ENCODE measurements at regions not wholly inside any gene's neighbourhood (a gene's known extent, or its start where the extent isn't known, plus 50 kb on each side); places are given as distances from the start of the nearest gene placed in this dataset.

GRCh38 chrX:137982472-137983172 is 416.7 kb downstream of the ZIC3 start:
- no peak overlapping the region for H3K4me2 ChIP-seq (ENCODE audit: low read length)
- CTCF ChIA-PET = no interaction called here

More at GRCh38 chrX:137982472-137983172, 416.7 kb downstream of the ZIC3 start:
- Histone ChIP-seq H4K20me1 (ENCODE audit: insufficient read depth) (no peaks in the 10 kb centered on the region), H3K36me3 (ENCODE audit: control insufficient read depth in 1 of 2, insufficient read depth in 2 of 2, low read length in 2 of 2) (no peaks in the 10 kb centered on the region), H3K4me3 (replicated peaks in 1 of 2; ENCODE audit: low read depth in 1 of 2, low read length in 2 of 2) (no peak overlapping the region), H3K4me1 (ENCODE audit: control insufficient read depth in 1 of 2, insufficient read depth in 2 of 2, low read length in 2 of 2) (no peaks in the 10 kb centered on the region), H3K9me3 (ENCODE audit: control insufficient read depth in 1 of 2, insufficient read depth in 1 of 2, low read depth in 1 of 2, low read length in 2 of 2) (no peaks in the 10 kb centered on the region), H3K27me3 (ENCODE audit: insufficient read depth, low read length) (no peaks in the 10 kb centered on the region), H3K9me2 (ENCODE audit: insufficient read depth) (no peaks in the 10 kb centered on the region), H3K9ac (ENCODE audit: low read length) (no peak overlapping the region), H3K27ac (ENCODE audit: low read depth, low read length) (no peak overlapping the region), H3K79me2 (ENCODE audit: insufficient read depth, low read length) (no peaks in the 10 kb centered on the region), H2AFZ (ENCODE audit: low read depth, low read length, poor library complexity, severe bottlenecking) (no peak overlapping the region)
- no peak for DNase-seq (ENCODE audit: low read depth, low spot score)
- TF ChIP-seq ELF1 (IDR thresholded peaks at IDR 0.05; ENCODE audit: borderline replicate concordance, low read depth) (no peak), MAX (IDR thresholded peaks at IDR 0.05) (no peak), SIN3A (IDR thresholded peaks at IDR 0.05; ENCODE audit: low read depth) (no peak), CEBPB (IDR thresholded peaks at IDR 0.05; ENCODE audit: low read depth) (no peak), RAD21 (IDR thresholded peaks at IDR 0.05; ENCODE audit: low read depth) (no peak), CTCF (IDR thresholded peaks at IDR 0.05 in 2 of 3, conservative IDR thresholded peaks at IDR 0.05 in 1 of 3; ENCODE audit: borderline replicate concordance in 1 of 3, insufficient read depth in 1 of 3, low read depth in 2 of 3, low read length in 2 of 3) (no peak), TCF7L2 (IDR thresholded peaks at IDR 0.05; ENCODE audit: borderline replicate concordance, extremely low read depth, insufficient read depth, insufficient read length) (no peak), FOSL1 (IDR thresholded peaks at IDR 0.05; ENCODE audit: low read depth) (no peak), JUND (IDR thresholded peaks at IDR 0.05) (no peak), ZBTB33 (IDR thresholded peaks at IDR 0.05; ENCODE audit: extremely low read depth, insufficient replicate concordance, low read length) (no peak), SP1 (IDR thresholded peaks at IDR 0.05; ENCODE audit: low read depth) (no peak), SRF (IDR thresholded peaks at IDR 0.05; ENCODE audit: low read depth) (no peak), ZNF274 (IDR thresholded peaks at IDR 0.05; ENCODE audit: low read depth, low read length) (no peak)
- ChIA-PET POLR2A (no interaction called here), RAD21 (ENCODE audit: low non-redundant PET in 1 of 2, low total read pairs in 2 of 2, uncharacterized antibody in 2 of 2, unreplicated experiment in 2 of 2) (no interaction called here)
- ATAC-seq = no peak
- intact Hi-C loops (cut with micrococcal nuclease) = no loop called here
- BruUV-seq (replicated peaks) = no TSS peak
